ENCODE measurements at regions not wholly inside any gene's neighbourhood (a gene's known extent, or its start where the extent isn't known, plus 50 kb on each side); places are given as distances from the start of the nearest gene placed in this dataset.
A peak's percentile ranks its signal among the peaks of the same experiment; 100 is the strongest.

GRCh38 chr1:115545791-115546733 is 95.7 kb upstream of the VANGL1 start (continued):
- TF ChIP-seq ELF3 (CRISPR knock-in tag; IDR thresholded peaks at IDR 0.05) (peak; percentile 89), ZFP1 (CRISPR knock-in tag; IDR thresholded peaks at IDR 0.05) (no peak), SALL1 (CRISPR knock-in tag; IDR thresholded peaks at IDR 0.05) (0 out of 2 replicates have a peak, but pooled peaks have one; percentile 16)

- DNase-seq (ENCODE audit: low spot score) (no peak), FAIRE-seq (no peak), ATAC-seq (peak; percentile 27)
- in situ Hi-C loops (cut with HindIII; ENCODE audit: extremely low pct_ligation_motif_present, low pct_unique_long_range_greater_than_20kb) (loop anchor here (10.0 kb wide), 1 partner anchor 50 kb away; no protein-coding TSS in a partner anchor), intact Hi-C loops (cut with micrococcal nuclease; ENCODE audit: unreplicated experiment) (no loop called here)
- no peak for TF ChIP-seq ZNF234 (CRISPR knock-in tag; conservative IDR thresholded peaks at IDR 0.05)
- no peak for TF ChIP-seq ZNF569 (CRISPR knock-in tag; IDR thresholded peaks at IDR 0.05; ENCODE audit: borderline replicate concordance)
- ChIA-PET CTCF (ENCODE audit: low intra/inter-chr PET ratio, low total read pairs) (interaction anchor here (2.3 kb wide), 1 partner anchor 50 kb away, joined by 8 read pairs; no protein-coding TSS in a partner anchor), POLR2A (no interaction called here)
- Histone ChIP-seq H3K4me1 (ENCODE audit: insufficient read depth, low read length) (peaks cover 13% of the 10 kb centered on the region), H3K27me3 (ENCODE audit: control insufficient read depth in 1 of 2, insufficient read depth in 2 of 2, low read length in 2 of 2) (no peaks in the 10 kb centered on the region), H3K9me3 (ENCODE audit: low read length) (no peaks in the 10 kb centered on the region), H3K79me2 (ENCODE audit: insufficient read depth, low read length) (no peaks in the 10 kb centered on the region), H3K4me2 (ENCODE audit: low read depth, low read length) (no peak overlapping the region; the same call in 1 of the 2 replicates), H2AFZ (ENCODE audit: low read length) (no peak overlapping the region), H3K4me3 (replicated peaks in 1 of 3; ENCODE audit: insufficient read depth in 1 of 3, low read depth in 2 of 3, low read length in 3 of 3) (no peak overlapping the region), H4K20me1 (ENCODE audit: insufficient read depth, low read length) (no peaks in the 10 kb centered on the region), H3K36me3 (replicated peaks in 1 of 2; ENCODE audit: control insufficient read depth in 1 of 2, insufficient read depth in 2 of 2, low read length in 2 of 2) (no peaks in the 10 kb centered on the region), H3K27ac (ENCODE audit: extremely low read length, insufficient read depth, low read length) (no peak overlapping the region), H3K9ac (ENCODE audit: insufficient read depth, low read depth, low read length) (no peak overlapping the region)
- 43% methylated on average over 15 of the region's 15 CpGs for WGBS (ENCODE audit: low lambda C conversion rate)
- no TSS peak for BruUV-seq (replicated peaks)
Observed at GRCh38 chr1:115545096-115545720, 96.6 kb upstream of the VANGL1 start.

GRCh38 chr1:115544131-115544530 is 97.6 kb upstream of the VANGL1 start:
- Histone ChIP-seq H3K4me1 (ENCODE audit: insufficient read depth, low read length) (peaks cover 13% of the 10 kb centered on the region), H3K9ac (ENCODE audit: insufficient read depth, low read depth, low read length) (no peak overlapping the region), H3K4me3 (replicated peaks in 1 of 3; ENCODE audit: insufficient read depth in 1 of 3, low read depth in 2 of 3, low read length in 3 of 3) (no peak overlapping the region), H3K79me2 (ENCODE audit: insufficient read depth, low read length) (no peaks in the 10 kb centered on the region), H3K9me3 (ENCODE audit: low read length) (no peaks in the 10 kb centered on the region), H3K27ac (ENCODE audit: extremely low read length, insufficient read depth, low read length) (no peak overlapping the region), H3K27me3 (ENCODE audit: control insufficient read depth in 1 of 2, insufficient read depth in 2 of 2, low read length in 2 of 2) (no peaks in the 10 kb centered on the region), H3K4me2 (ENCODE audit: low read depth, low read length) (no peak overlapping the region), H4K20me1 (ENCODE audit: insufficient read depth, low read length) (no peaks in the 10 kb centered on the region), H3K36me3 (replicated peaks in 1 of 2; ENCODE audit: control insufficient read depth in 1 of 2, insufficient read depth in 2 of 2, low read length in 2 of 2) (no peaks in the 10 kb centered on the region), H2AFZ (ENCODE audit: low read length) (no peak overlapping the region)
- WGBS (ENCODE audit: low lambda C conversion rate): 44% methylated on average over 4 of the region's 4 CpGs
- FAIRE-seq: no peak
- ChIA-PET CTCF (ENCODE audit: low intra/inter-chr PET ratio, low total read pairs) (no interaction called here), POLR2A (no interaction called here)
- DNase-seq (ENCODE audit: low spot score): no peak
- in situ Hi-C loops (cut with HindIII; ENCODE audit: extremely low pct_ligation_motif_present, low pct_unique_long_range_greater_than_20kb) (loop anchor here (10.0 kb wide), 1 partner anchor 51 kb away; no protein-coding TSS in a partner anchor), intact Hi-C loops (cut with micrococcal nuclease; ENCODE audit: unreplicated experiment) (no loop called here)
- no TSS peak for BruUV-seq (replicated peaks)
- no peak for ATAC-seq
- TF ChIP-seq THAP11 (CRISPR knock-in tag; IDR thresholded peaks at IDR 0.05): no peak
- no peak for TF ChIP-seq SRSF9 (IDR thresholded peaks at IDR 0.05; ENCODE audit: borderline replicate concordance, insufficient read depth, low read depth, low read length, poor library complexity, severe bottlenecking)
- no peak for TF ChIP-seq FOXO4 (CRISPR knock-in tag; conservative IDR thresholded peaks at IDR 0.05)
- no peak for TF ChIP-seq FOSL2 (CRISPR knock-in tag; IDR thresholded peaks at IDR 0.05)
- no peak for TF ChIP-seq KDM5A (IDR thresholded peaks at IDR 0.05; ENCODE audit: borderline replicate concordance, low read length)
- TF ChIP-seq RORA (CRISPR knock-in tag; IDR thresholded peaks at IDR 0.05): no peak
- TF ChIP-seq TFDP1 (CRISPR knock-in tag; IDR thresholded peaks at IDR 0.05; ENCODE audit: borderline replicate concordance): no peak
- TF ChIP-seq ARID2 (CRISPR knock-in tag; IDR thresholded peaks at IDR 0.05; ENCODE audit: borderline replicate concordance): no peak

All from HepG2 (cell line).